Fibroblast of mammary gland (primary cell): ENCODE measurements at regions not wholly inside any gene's neighbourhood (a gene's known extent, or its start where the extent isn't known, plus 50 kb on each side); places are given as distances from the start of the nearest gene placed in this dataset.

ENCODE experiments used
- DNase-seq: peaks from one replicate; pipeline ENCODE4 v3.0.0-alpha.2; 2010; ENCODE audit warnings: low read depth
- H3K4me3 ChIP-seq: 2 replicates; pipeline ENCODE4 v1.5.1; 2011; ENCODE audit warnings: low read depth, mild to moderate bottlenecking, low read length, moderate library complexity; ENCODE audit not compliant: control insufficient read depth
- TF ChIP-seq, protein P1 (sequence below): conservative IDR thresholded peaks from 2 replicates; pipeline ENCODE4 v1.5.1; 2011; ENCODE audit warnings: low read depth, low read length, inconsistent platforms; ENCODE audit not compliant: control insufficient read depth, insufficient read depth

DNA sequence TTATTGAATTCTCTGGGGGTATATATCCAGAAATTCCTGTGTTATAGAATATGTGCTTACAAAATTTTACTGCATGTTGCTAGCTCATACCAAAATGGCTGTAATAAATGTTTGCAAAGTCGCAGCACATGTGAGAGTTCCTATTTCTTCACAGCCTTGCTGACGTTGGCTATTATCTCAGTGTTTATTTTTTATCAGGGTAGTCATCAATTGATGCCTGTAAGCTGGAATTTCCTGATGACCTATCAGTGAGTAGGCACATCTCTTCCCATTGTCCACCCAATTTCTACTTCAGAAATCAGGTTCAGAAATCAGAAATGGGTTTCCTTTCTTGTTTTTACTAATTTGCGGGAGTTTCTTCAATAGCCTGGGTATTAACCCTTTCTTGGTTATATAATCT, 268.1 kb upstream of the FZD8 start:
- TF ChIP-seq, protein P1, sequence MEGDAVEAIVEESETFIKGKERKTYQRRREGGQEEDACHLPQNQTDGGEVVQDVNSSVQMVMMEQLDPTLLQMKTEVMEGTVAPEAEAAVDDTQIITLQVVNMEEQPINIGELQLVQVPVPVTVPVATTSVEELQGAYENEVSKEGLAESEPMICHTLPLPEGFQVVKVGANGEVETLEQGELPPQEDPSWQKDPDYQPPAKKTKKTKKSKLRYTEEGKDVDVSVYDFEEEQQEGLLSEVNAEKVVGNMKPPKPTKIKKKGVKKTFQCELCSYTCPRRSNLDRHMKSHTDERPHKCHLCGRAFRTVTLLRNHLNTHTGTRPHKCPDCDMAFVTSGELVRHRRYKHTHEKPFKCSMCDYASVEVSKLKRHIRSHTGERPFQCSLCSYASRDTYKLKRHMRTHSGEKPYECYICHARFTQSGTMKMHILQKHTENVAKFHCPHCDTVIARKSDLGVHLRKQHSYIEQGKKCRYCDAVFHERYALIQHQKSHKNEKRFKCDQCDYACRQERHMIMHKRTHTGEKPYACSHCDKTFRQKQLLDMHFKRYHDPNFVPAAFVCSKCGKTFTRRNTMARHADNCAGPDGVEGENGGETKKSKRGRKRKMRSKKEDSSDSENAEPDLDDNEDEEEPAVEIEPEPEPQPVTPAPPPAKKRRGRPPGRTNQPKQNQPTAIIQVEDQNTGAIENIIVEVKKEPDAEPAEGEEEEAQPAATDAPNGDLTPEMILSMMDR, result no peak
- peak; percentile 94 for DNase-seq
- H3K4me3 ChIP-seq, result no peak overlapping the region

DNA sequence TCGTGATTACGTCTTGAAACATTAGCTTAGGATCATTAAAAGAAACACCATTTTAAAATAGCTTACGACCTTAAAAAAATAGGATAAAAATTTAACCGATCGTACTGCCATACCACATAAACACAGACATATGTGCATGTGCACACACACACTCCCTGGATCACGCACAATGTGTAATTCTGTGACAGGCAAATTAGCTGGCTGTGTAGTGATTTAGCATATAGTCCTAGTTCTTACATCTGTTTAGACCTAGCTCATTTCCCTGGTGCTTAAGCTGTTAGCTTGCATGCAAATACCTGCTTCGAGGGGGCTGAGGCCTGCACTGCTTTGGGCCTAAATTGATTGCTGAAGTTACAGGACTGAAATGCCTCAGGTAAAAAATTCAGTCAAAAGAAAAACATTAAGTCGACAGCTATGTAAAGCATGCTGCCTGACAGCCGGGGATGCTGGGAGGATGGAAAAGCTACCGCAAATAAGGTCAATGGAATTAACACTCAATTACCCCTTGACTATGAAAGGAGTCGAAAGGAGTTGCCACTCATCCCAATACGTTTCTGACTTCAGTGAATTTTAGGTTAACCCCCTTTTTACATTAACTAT, 267.1 kb upstream of the FZD8 start:
- TF ChIP-seq, protein P1, result no peak
- H3K4me3 ChIP-seq, result no peak overlapping the region
- no peak for DNase-seq

DNA sequence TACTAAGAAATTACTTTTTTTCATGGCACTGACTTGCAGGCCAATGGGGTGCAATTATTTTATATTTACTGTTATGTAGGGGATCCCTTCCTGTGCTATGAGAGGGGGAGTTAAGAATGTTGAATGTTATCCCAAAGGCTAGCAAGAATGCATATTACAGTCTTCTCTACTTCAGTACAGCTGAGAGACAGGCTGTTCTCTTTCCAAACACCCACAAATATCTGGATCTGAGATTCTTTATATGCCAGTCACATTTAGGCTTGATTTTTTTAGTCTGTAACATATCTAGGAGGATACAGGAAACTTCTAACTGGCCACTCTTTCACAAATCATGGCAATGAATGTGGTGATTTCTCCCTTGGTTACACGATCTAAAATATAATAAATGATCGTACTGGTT, 266.4 kb upstream of the FZD8 start:
- TF ChIP-seq, protein P1, result no peak
- DNase-seq, result no peak
- no peak overlapping the region for H3K4me3 ChIP-seq

DNA sequence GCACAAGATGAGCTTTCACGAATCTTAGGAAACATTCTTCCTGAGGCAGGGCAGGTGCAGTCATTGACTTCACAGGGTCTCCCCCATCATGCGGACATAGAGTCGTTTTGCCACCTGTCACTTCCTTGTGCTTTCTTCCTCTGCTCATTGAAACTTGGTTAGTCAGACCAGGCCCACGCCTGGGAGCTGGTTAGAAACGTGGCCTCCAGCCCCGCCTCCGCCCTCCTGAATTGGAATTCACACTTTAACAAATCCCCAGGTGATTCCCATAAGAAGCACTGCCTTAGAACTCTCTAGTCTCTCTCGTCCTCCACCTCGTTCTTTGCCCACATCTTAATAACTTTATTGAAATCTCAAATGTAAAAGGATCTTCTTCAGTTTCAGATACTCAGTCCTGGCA, 265.5 kb upstream of the FZD8 start:
- DNase-seq, result no peak
- TF ChIP-seq, protein P1, result no peak
- H3K4me3 ChIP-seq, result no peak overlapping the region

DNA sequence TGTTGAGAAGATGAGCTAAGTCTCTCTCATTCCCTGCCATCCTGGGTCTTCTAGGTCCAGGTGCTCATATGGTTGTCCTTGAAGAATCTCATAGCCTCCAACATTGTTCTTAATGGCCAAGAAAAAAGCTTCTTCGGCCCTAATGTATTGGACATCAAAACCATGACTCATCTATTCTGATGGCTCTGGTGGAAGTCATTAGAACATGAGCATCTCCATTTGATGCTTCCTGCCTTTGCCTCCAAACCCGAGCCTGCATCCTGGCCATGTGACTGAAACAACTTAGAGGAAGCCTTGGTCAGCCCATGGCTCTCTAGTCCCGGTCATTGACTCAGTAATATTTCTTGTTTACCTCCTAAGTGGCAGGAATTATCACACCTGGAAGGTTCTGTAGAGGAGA, 264.1 kb upstream of the FZD8 start:
- TF ChIP-seq, protein P1, result no peak
- H3K4me3 ChIP-seq, result no peak overlapping the region
- DNase-seq, result no peak

DNA sequence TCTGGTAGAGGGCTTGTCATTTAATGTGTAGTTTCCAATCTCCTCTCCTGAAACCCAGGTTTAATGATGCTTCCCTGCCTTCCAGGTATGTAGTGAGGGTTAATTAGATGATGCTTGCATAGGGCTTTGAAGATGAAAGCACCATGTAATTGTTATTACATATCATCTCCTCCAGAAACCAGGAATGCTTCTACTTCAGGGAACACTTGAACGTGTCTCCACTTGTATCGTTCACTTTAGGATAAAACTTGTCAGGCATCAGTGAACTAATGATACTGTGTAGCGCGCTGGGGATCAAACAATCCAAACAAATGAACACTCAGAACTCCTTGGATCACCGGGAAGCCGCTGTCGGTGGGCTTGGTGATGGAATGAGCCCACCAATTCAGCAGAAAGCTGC, 260.9 kb upstream of the FZD8 start:
- no peak for DNase-seq
- TF ChIP-seq, protein P1, result no peak
- H3K4me3 ChIP-seq, result no peak overlapping the region
